ENCODE measurements at regions not wholly inside any gene's neighbourhood (a gene's known extent, or its start where the extent isn't known, plus 50 kb on each side); places are given as distances from the start of the nearest gene placed in this dataset.

GRCh38 chr11:109795234-109795633, 298.0 kb upstream of the ZC3H12C start:
- TF ChIP-seq TAF1 (IDR thresholded peaks at IDR 0.05; ENCODE audit: low read depth, low read length): no peak
- no peak for TF ChIP-seq POLR2AphosphoS5 (IDR thresholded peaks at IDR 0.05; ENCODE audit: low read depth, low read length)
- no peak for TF ChIP-seq PAX5 (IDR thresholded peaks at IDR 0.05; ENCODE audit: insufficient read depth, low read length, severe bottlenecking)
- TF ChIP-seq POU2F2 (IDR thresholded peaks at IDR 0.05; ENCODE audit: low read depth, low read length): no peak
- TF ChIP-seq POLR2A (IDR thresholded peaks at IDR 0.05; ENCODE audit: low read depth, low read length): no peak
- TF ChIP-seq SPI1 (IDR thresholded peaks at IDR 0.05; ENCODE audit: low read depth, low read length): no peak
- FAIRE-seq: no peak
- no peak for DNase-seq (ENCODE audit: insufficient read length, low spot score)

- FAIRE-seq (no peak), DNase-seq (ENCODE audit: insufficient read length, low spot score) (no peak)
- TF ChIP-seq POU2F2 (IDR thresholded peaks at IDR 0.05; ENCODE audit: low read depth, low read length) (no peak), TAF1 (IDR thresholded peaks at IDR 0.05; ENCODE audit: low read depth, low read length) (no peak), POLR2A (IDR thresholded peaks at IDR 0.05; ENCODE audit: low read depth, low read length) (no peak), SPI1 (IDR thresholded peaks at IDR 0.05; ENCODE audit: low read depth, low read length) (no peak), POLR2AphosphoS5 (IDR thresholded peaks at IDR 0.05; ENCODE audit: low read depth, low read length) (no peak), PAX5 (IDR thresholded peaks at IDR 0.05; ENCODE audit: insufficient read depth, low read length, severe bottlenecking) (no peak)
Measured at GRCh38 chr11:109796253-109796652, 296.9 kb upstream of the ZC3H12C start.

- FAIRE-seq (no peak), DNase-seq (ENCODE audit: insufficient read length, low spot score) (no peak)
- TF ChIP-seq POU2F2 (IDR thresholded peaks at IDR 0.05; ENCODE audit: low read depth, low read length) (no peak), PAX5 (IDR thresholded peaks at IDR 0.05; ENCODE audit: insufficient read depth, low read length, severe bottlenecking) (no peak), POLR2A (IDR thresholded peaks at IDR 0.05; ENCODE audit: low read depth, low read length) (no peak), POLR2AphosphoS5 (IDR thresholded peaks at IDR 0.05; ENCODE audit: low read depth, low read length) (no peak), SPI1 (IDR thresholded peaks at IDR 0.05; ENCODE audit: low read depth, low read length) (no peak), TAF1 (IDR thresholded peaks at IDR 0.05; ENCODE audit: low read depth, low read length) (no peak)
Measured at GRCh38 chr11:109798521-109798920, 294.7 kb upstream of the ZC3H12C start.

- DNase-seq (ENCODE audit: insufficient read length, low spot score): no peak
- no peak for FAIRE-seq
- TF ChIP-seq POLR2AphosphoS5 (IDR thresholded peaks at IDR 0.05; ENCODE audit: low read depth, low read length): no peak
- no peak for TF ChIP-seq POLR2A (IDR thresholded peaks at IDR 0.05; ENCODE audit: low read depth, low read length)
Measured at GRCh38 chr11:109799604-109800003, 293.6 kb upstream of the ZC3H12C start.

GRCh38 chr11:109804911-109805310, 288.3 kb upstream of the ZC3H12C start:
- FAIRE-seq (no peak), DNase-seq (ENCODE audit: insufficient read length, low spot score) (no peak)
- TF ChIP-seq POLR2AphosphoS5 (IDR thresholded peaks at IDR 0.05; ENCODE audit: low read depth, low read length) (no peak), SPI1 (IDR thresholded peaks at IDR 0.05; ENCODE audit: low read depth, low read length) (no peak), POLR2A (IDR thresholded peaks at IDR 0.05; ENCODE audit: low read depth, low read length) (no peak), TAF1 (IDR thresholded peaks at IDR 0.05; ENCODE audit: low read depth, low read length) (no peak), POU2F2 (IDR thresholded peaks at IDR 0.05; ENCODE audit: low read depth, low read length) (no peak), PAX5 (IDR thresholded peaks at IDR 0.05; ENCODE audit: insufficient read depth, low read length, severe bottlenecking) (no peak)

- no peak for DNase-seq (ENCODE audit: insufficient read length, low spot score)
- no peak for TF ChIP-seq PAX5 (IDR thresholded peaks at IDR 0.05; ENCODE audit: insufficient read depth, low read length, severe bottlenecking)
- TF ChIP-seq POLR2AphosphoS5 (IDR thresholded peaks at IDR 0.05; ENCODE audit: low read depth, low read length): no peak
- no peak for TF ChIP-seq TAF1 (IDR thresholded peaks at IDR 0.05; ENCODE audit: low read depth, low read length)
- no peak for TF ChIP-seq POU2F2 (IDR thresholded peaks at IDR 0.05; ENCODE audit: low read depth, low read length)
- no peak for TF ChIP-seq SPI1 (IDR thresholded peaks at IDR 0.05; ENCODE audit: low read depth, low read length)
- TF ChIP-seq POLR2A (IDR thresholded peaks at IDR 0.05; ENCODE audit: low read depth, low read length): no peak
- no peak for FAIRE-seq
Measured at GRCh38 chr11:109806205-109806604, 287.0 kb upstream of the ZC3H12C start.

- TF ChIP-seq POLR2A (IDR thresholded peaks at IDR 0.05; ENCODE audit: low read depth, low read length) (no peak), PAX5 (IDR thresholded peaks at IDR 0.05; ENCODE audit: insufficient read depth, low read length, severe bottlenecking) (no peak), POU2F2 (IDR thresholded peaks at IDR 0.05; ENCODE audit: low read depth, low read length) (no peak), POLR2AphosphoS5 (IDR thresholded peaks at IDR 0.05; ENCODE audit: low read depth, low read length) (no peak), SPI1 (IDR thresholded peaks at IDR 0.05; ENCODE audit: low read depth, low read length) (no peak)
- FAIRE-seq (no peak), DNase-seq (ENCODE audit: insufficient read length, low spot score) (no peak)
Measured at GRCh38 chr11:109808569-109808968, 284.6 kb upstream of the ZC3H12C start.

- FAIRE-seq (no peak), DNase-seq (ENCODE audit: insufficient read length, low spot score) (no peak)
- TF ChIP-seq SPI1 (IDR thresholded peaks at IDR 0.05; ENCODE audit: low read depth, low read length): no peak
- TF ChIP-seq POLR2A (IDR thresholded peaks at IDR 0.05; ENCODE audit: low read depth, low read length): no peak
- no peak for TF ChIP-seq POU2F2 (IDR thresholded peaks at IDR 0.05; ENCODE audit: low read depth, low read length)
- TF ChIP-seq POLR2AphosphoS5 (IDR thresholded peaks at IDR 0.05; ENCODE audit: low read depth, low read length): no peak
- TF ChIP-seq TAF1 (IDR thresholded peaks at IDR 0.05; ENCODE audit: low read depth, low read length): no peak
- TF ChIP-seq PAX5 (IDR thresholded peaks at IDR 0.05; ENCODE audit: insufficient read depth, low read length, severe bottlenecking): no peak
Measured at GRCh38 chr11:109814824-109815223, 278.4 kb upstream of the ZC3H12C start.

- no peak for TF ChIP-seq SPI1 (IDR thresholded peaks at IDR 0.05; ENCODE audit: low read depth, low read length)
- no peak for TF ChIP-seq POLR2AphosphoS5 (IDR thresholded peaks at IDR 0.05; ENCODE audit: low read depth, low read length)
- FAIRE-seq: no peak
- DNase-seq (ENCODE audit: insufficient read length, low spot score): no peak
Measured at GRCh38 chr11:109815500-109816150, 277.6 kb upstream of the ZC3H12C start.

- TF ChIP-seq POLR2A (IDR thresholded peaks at IDR 0.05; ENCODE audit: low read depth, low read length) (no peak), POLR2AphosphoS5 (IDR thresholded peaks at IDR 0.05; ENCODE audit: low read depth, low read length) (no peak), TAF1 (IDR thresholded peaks at IDR 0.05; ENCODE audit: low read depth, low read length) (no peak), PAX5 (IDR thresholded peaks at IDR 0.05; ENCODE audit: insufficient read depth, low read length, severe bottlenecking) (no peak), SPI1 (IDR thresholded peaks at IDR 0.05; ENCODE audit: low read depth, low read length) (no peak), POU2F2 (IDR thresholded peaks at IDR 0.05; ENCODE audit: low read depth, low read length) (no peak)
- FAIRE-seq (peak; percentile 31), DNase-seq (ENCODE audit: insufficient read length, low spot score) (no peak)
Measured at GRCh38 chr11:109818290-109818689, 274.9 kb upstream of the ZC3H12C start.
